ENCODE measurements at regions not wholly inside any gene's neighbourhood (a gene's known extent, or its start where the extent isn't known, plus 50 kb on each side); places are given as distances from the start of the nearest gene placed in this dataset.
"Not testable (repeated sequence)": the region's sequence is repeated elsewhere in the genome, so short reads cannot be mapped to it uniquely, and the experiment has no call there.

DNA sequence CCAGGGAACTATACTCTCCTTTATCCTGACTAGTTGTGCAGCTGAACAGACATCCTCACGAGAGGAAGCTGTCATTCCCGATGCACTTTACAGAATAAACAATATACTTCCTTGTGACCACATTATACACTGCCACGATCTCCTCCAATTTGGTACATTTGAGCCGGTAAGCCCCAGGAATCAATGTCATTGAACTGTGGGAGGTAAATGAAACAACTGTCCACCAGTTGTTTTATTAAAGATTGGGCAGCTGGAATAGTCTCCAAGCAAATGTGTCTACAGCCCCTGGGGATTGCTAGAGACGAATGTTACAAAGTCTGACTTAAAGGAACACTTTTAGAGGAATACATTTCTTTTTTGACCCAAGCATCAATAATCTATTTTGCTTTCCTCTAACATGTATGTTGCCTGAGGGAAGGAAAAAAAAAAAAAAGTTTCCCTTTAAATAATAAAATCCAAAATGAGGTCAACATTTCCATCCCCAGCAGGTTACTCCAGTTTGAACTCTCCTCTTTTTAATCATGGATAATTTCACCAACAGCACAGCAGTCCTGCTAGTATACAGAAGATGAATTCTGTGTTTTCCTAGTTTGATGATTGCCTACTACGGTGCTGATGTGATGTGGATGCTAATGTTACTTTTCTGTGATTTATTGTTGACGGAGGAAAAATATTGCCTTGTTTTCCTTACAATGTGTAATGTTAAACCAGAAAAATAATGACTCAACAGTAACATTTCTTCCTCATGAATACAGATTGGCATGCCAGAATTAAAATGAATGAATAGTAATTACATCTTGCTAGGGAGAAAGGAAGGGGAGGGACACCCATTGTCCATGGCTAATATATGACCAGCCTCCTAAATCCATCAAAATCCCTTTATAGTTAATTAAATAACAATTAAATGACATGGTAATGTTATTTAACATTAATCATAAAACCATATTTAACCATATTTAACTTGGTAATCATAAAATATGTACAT, 360.9 kb downstream of the NEBL start (continued):
- TF ChIP-seq EZH2 (IDR thresholded peaks at IDR 0.05; ENCODE audit: low read depth, low read length, severe bottlenecking) (no peak), BACH1 (IDR thresholded peaks at IDR 0.05; ENCODE audit: low read length) (no peak), ASH2L (IDR thresholded peaks at IDR 0.05; ENCODE audit: low read length) (no peak), SP1 (IDR thresholded peaks at IDR 0.05; ENCODE audit: low read depth, low read length) (no peak), SP4 (IDR thresholded peaks at IDR 0.05; ENCODE audit: low read length) (no peak), SIX5 (IDR thresholded peaks at IDR 0.05; ENCODE audit: low read depth, low read length) (no peak), HDAC6 (IDR thresholded peaks at IDR 0.05; ENCODE audit: low read depth, low read length) (no peak), POLR2AphosphoS5 (IDR thresholded peaks at IDR 0.05; ENCODE audit: low read depth, low read length) (no peak)
- TF ChIP-seq, protein P1, sequence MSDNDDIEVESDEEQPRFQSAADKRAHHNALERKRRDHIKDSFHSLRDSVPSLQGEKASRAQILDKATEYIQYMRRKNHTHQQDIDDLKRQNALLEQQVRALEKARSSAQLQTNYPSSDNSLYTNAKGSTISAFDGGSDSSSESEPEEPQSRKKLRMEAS (IDR thresholded peaks at IDR 0.05) = no peak

DNA sequence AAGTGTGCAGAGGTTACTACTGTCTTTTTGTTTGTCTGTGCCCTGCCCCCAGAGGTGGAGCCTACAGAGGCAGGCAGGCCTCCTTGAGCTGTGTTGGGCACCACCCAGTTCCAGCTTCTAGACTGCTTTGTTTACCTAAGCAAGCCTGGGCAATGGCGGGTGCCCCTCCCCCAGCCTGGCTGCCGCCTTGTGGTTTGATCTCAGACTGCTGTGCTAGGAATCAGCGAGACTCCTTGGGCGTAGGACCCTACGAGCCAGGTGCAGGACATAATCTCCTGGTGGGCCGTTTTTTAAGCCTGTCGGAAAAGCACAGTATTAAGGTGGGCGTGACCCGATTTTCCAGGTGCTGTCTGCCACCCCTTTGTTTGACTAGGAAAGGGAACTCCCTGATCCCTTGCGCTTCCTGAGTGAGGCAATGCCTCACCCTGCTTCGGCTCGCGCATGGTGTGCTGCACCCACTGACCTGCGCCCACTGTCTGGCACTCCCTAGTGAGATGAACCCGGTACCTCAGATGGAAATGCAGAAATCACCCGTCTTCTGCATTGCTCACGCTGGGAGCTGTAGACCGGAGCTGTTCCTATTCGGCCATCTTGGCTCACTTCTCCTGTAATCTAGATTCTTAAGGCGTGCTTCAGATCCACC, 365.7 kb downstream of the NEBL start:
- H3K27me3 ChIP-seq (replicated peaks in 1 of 4; ENCODE audit: control insufficient read depth in 3 of 4, extremely low read depth in 1 of 4, insufficient read depth in 3 of 4, low read length in 3 of 4); FAIRE-seq; H4K91ac ChIP-seq (replicated peaks; ENCODE audit: insufficient read length, low read length); H2BK120ac ChIP-seq (replicated peaks; ENCODE audit: low read depth, low read length); H3K14ac ChIP-seq (ENCODE audit: insufficient read length); H3K4me1 ChIP-seq (replicated peaks in 1 of 4; ENCODE audit: control insufficient read depth in 3 of 4, insufficient read depth in 4 of 4, low read length in 3 of 4); CTCF ChIA-PET (ENCODE audit: partially characterized antibody); H2AFZ ChIP-seq (ENCODE audit: low read length); H4K8ac ChIP-seq (ENCODE audit: extremely low read depth, insufficient read depth, low read length); H3K56ac ChIP-seq (replicated peaks; ENCODE audit: insufficient read length, low read depth, low read length); H3K27ac ChIP-seq (ENCODE audit: low read depth, low read length); H3K79me2 ChIP-seq (ENCODE audit: control insufficient read depth in 1 of 2, insufficient read depth in 2 of 2, low read length in 2 of 2); H3K79me1 ChIP-seq (ENCODE audit: low read depth, low read length); H2BK20ac ChIP-seq (ENCODE audit: low read length); H2BK12ac ChIP-seq (ENCODE audit: low read depth, low read length); H3K9me3 ChIP-seq (ENCODE audit: insufficient read depth in 2 of 2, low read depth in 1 of 2, low read length in 1 of 2); H3K4me2 ChIP-seq (ENCODE audit: insufficient read depth in 1 of 2, low read depth in 2 of 2, low read length in 2 of 2); H3K36me3 ChIP-seq (ENCODE audit: control insufficient read depth in 2 of 4, insufficient read depth in 4 of 4, low read length in 3 of 4); POLR2A ChIA-PET (ENCODE audit: partially characterized antibody); H4K5ac ChIP-seq (ENCODE audit: insufficient read length, low read depth, low read length); H3K4me3 ChIP-seq (ENCODE audit: extremely low read depth in 1 of 4, insufficient read depth in 2 of 4, low read depth in 3 of 4, low read length in 4 of 4); H3K18ac ChIP-seq (ENCODE audit: extremely low read depth, low read length); H2AK5ac ChIP-seq (ENCODE audit: low read depth, low read length); H3K4ac ChIP-seq (replicated peaks; ENCODE audit: insufficient read length, low read depth, low read length); H3K23me2 ChIP-seq (ENCODE audit: low read depth, low read length); H3K9ac ChIP-seq (replicated peaks in 1 of 4; ENCODE audit: extremely low read depth in 1 of 4, low read depth in 3 of 4, low read length in 3 of 4); H3K23ac ChIP-seq (ENCODE audit: insufficient read length); H2BK15ac ChIP-seq (ENCODE audit: low read length); H4K20me1 ChIP-seq (replicated peaks in 1 of 2; ENCODE audit: control insufficient read depth in 1 of 2, insufficient read depth in 2 of 2, low read length in 2 of 2): not testable (repeated sequence)
- 87% methylated on average over 16 of the region's 20 CpGs; no CpG with 5 or more reads in 1 of the 2 experiments for WGBS, 2 experiments (ENCODE audit: extremely low coverage in 1 of 2, insufficient coverage in 1 of 2, insufficient read length in 1 of 2, insufficient replicate concordance in 2 of 2, low coverage in 1 of 2, low lambda C conversion rate in 2 of 2, missing lambda C conversion rate in 1 of 2)
- peak overlapping the region; percentile 44; the same call in 1 of the 2 replicates for H2BK5ac ChIP-seq (ENCODE audit: low read depth, low read length)
- peak in 1 of 2 experiments; percentile 42 for DNase-seq (ENCODE audit: low read depth in 1 of 2, low spot score in 2 of 2)

Data from H1 (cell line).